ENCODE measurements at regions not wholly inside any gene's neighbourhood (a gene's known extent, or its start where the extent isn't known, plus 50 kb on each side); places are given as distances from the start of the nearest gene placed in this dataset.
"Not testable (repeated sequence)": the region's sequence is repeated elsewhere in the genome, so short reads cannot be mapped to it uniquely, and the experiment has no call there.

DNA sequence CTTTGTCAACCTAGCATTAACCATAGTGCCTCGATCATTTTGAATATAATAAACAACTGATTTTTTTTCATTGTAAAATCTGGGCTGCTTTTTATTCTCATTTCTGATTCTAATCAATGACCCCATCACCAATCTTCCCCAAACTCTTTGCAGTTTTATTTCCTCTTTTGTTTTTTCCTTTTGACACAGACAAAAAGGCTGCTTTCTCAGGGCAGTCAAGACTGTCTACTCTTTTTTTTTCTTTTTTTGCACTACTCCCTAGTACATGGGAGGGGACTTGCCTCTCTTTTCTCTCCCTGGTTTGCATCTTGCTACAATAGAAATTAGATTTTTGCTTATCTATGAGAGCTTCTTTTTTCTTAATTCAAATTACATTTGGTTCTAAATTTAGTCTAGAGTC, 987.9 kb downstream of the ADGRL2 start:
- Mint-ChIP-seq H3K27ac (no peak overlapping the region), H3K4me1 (no peaks in the 10 kb centered on the region), H3K4me3 (no peak overlapping the region), H3K9me3 (ENCODE audit: low read depth) (peaks cover 4% of the 10 kb centered on the region), H3K27me3 (no peaks in the 10 kb centered on the region), H3K36me3 (no peaks in the 10 kb centered on the region)
- ATAC-seq (no peak), DNase-seq (no peak)
- CTCF ChIA-PET = no interaction called here

GRCh38 chr1:82788038-82788437, 987.3 kb downstream of the ADGRL2 start:
- Mint-ChIP-seq H3K36me3 (no peaks in the 10 kb centered on the region), H3K27ac (no peak overlapping the region), H3K27me3 (no peaks in the 10 kb centered on the region), H3K4me3 (no peak overlapping the region), H3K4me1 (no peaks in the 10 kb centered on the region), H3K9me3 (ENCODE audit: low read depth) (peaks cover 4% of the 10 kb centered on the region)
- no peak for DNase-seq
- CTCF ChIA-PET = no interaction called here
- no peak for ATAC-seq

- Mint-ChIP-seq H3K27me3 (no peaks in the 10 kb centered on the region), H3K4me3 (no peak overlapping the region), H3K9me3 (ENCODE audit: low read depth) (peaks cover 4% of the 10 kb centered on the region), H3K4me1 (no peaks in the 10 kb centered on the region), H3K36me3 (no peaks in the 10 kb centered on the region), H3K27ac (no peak overlapping the region)
- CTCF ChIA-PET = no interaction called here
- ATAC-seq = no peak
- DNase-seq = no peak
These were observed 986.1 kb downstream of the ADGRL2 start for GRCh38 chr1:82786883-82787282.

GRCh38 chr1:82785268-82785790, 984.6 kb downstream of the ADGRL2 start:
- CTCF ChIA-PET = no interaction called here
- no peaks in the 10 kb centered on the region for H3K36me3 Mint-ChIP-seq
- DNase-seq (no peak), ATAC-seq (no peak)
- H3K4me3 Mint-ChIP-seq = no peak overlapping the region
- no peaks in the 10 kb centered on the region for H3K4me1 Mint-ChIP-seq
- no peak overlapping the region for H3K27ac Mint-ChIP-seq
- H3K9me3 Mint-ChIP-seq (ENCODE audit: low read depth) = no peaks in the 10 kb centered on the region
- no peaks in the 10 kb centered on the region for H3K27me3 Mint-ChIP-seq

- no peak overlapping the region for H3K4me3 Mint-ChIP-seq
- H3K9me3 Mint-ChIP-seq (ENCODE audit: low read depth) = no peaks in the 10 kb centered on the region
- DNase-seq (no peak), ATAC-seq (no peak)
- no peaks in the 10 kb centered on the region for H3K4me1 Mint-ChIP-seq
- no peaks in the 10 kb centered on the region for H3K36me3 Mint-ChIP-seq
- H3K27ac Mint-ChIP-seq = no peak overlapping the region
- H3K27me3 Mint-ChIP-seq = no peaks in the 10 kb centered on the region
- CTCF ChIA-PET = no interaction called here
These were observed 982.3 kb downstream of the ADGRL2 start for GRCh38 chr1:82783044-82783443.

GRCh38 chr1:82782599-82782998, 981.9 kb downstream of the ADGRL2 start:
- no peak for ATAC-seq
- Mint-ChIP-seq H3K27me3 (no peaks in the 10 kb centered on the region), H3K4me3 (no peak overlapping the region), H3K36me3 (no peaks in the 10 kb centered on the region), H3K9me3 (ENCODE audit: low read depth) (no peaks in the 10 kb centered on the region), H3K27ac (no peak overlapping the region), H3K4me1 (no peaks in the 10 kb centered on the region)
- no peak for DNase-seq
- CTCF ChIA-PET = no interaction called here

DNA sequence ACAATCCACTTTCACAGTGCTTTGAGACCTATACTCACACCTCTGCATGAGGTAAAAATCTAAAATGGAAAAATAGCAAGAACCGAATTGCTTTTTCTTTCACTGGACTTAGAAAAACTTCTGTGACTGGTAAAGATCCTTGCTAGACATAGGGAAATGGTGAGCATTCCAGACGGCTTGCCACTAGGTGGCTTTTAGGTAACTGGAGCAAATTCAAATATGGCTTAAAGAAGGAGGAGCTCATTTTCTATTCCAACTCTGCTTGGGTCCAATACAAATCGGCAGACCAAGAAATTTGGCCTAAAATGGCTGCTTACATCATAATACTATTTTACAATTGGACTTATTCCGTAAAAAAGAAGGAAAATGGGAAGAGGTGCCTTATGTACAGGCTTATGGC, 977.9 kb downstream of the ADGRL2 start:
- Mint-ChIP-seq H3K36me3 (no peaks in the 10 kb centered on the region), H3K27ac (no peak overlapping the region), H3K27me3 (no peaks in the 10 kb centered on the region), H3K4me3 (no peak overlapping the region), H3K4me1 (no peaks in the 10 kb centered on the region), H3K9me3 (ENCODE audit: low read depth) (peaks cover 4% of the 10 kb centered on the region)
- no peak for DNase-seq
- CTCF ChIA-PET = no interaction called here
- no peak for ATAC-seq

- no peak overlapping the region for H3K4me3 Mint-ChIP-seq
- DNase-seq = no peak
- H3K27me3 Mint-ChIP-seq = no peaks in the 10 kb centered on the region
- no peaks in the 10 kb centered on the region for H3K4me1 Mint-ChIP-seq
- no peak for ATAC-seq
- H3K27ac Mint-ChIP-seq = no peak overlapping the region
- H3K9me3 Mint-ChIP-seq (ENCODE audit: low read depth) = peaks cover 4% of the 10 kb centered on the region
- H3K36me3 Mint-ChIP-seq = no peaks in the 10 kb centered on the region
- CTCF ChIA-PET = no interaction called here
These were observed 976.5 kb downstream of the ADGRL2 start for GRCh38 chr1:82777240-82777639.

GRCh38 chr1:82776730-82777129, 976.0 kb downstream of the ADGRL2 start:
- CTCF ChIA-PET; H3K27ac Mint-ChIP-seq; H3K4me1 Mint-ChIP-seq; ATAC-seq; H3K4me3 Mint-ChIP-seq; DNase-seq; H3K36me3 Mint-ChIP-seq; H3K9me3 Mint-ChIP-seq (ENCODE audit: low read depth); H3K27me3 Mint-ChIP-seq: not testable (repeated sequence)

GRCh38 chr1:82775406-82776000, 974.8 kb downstream of the ADGRL2 start:
- Mint-ChIP-seq H3K9me3 (ENCODE audit: low read depth) (peaks cover 4% of the 10 kb centered on the region), H3K27ac (no peak overlapping the region), H3K4me1 (no peaks in the 10 kb centered on the region)

DNA sequence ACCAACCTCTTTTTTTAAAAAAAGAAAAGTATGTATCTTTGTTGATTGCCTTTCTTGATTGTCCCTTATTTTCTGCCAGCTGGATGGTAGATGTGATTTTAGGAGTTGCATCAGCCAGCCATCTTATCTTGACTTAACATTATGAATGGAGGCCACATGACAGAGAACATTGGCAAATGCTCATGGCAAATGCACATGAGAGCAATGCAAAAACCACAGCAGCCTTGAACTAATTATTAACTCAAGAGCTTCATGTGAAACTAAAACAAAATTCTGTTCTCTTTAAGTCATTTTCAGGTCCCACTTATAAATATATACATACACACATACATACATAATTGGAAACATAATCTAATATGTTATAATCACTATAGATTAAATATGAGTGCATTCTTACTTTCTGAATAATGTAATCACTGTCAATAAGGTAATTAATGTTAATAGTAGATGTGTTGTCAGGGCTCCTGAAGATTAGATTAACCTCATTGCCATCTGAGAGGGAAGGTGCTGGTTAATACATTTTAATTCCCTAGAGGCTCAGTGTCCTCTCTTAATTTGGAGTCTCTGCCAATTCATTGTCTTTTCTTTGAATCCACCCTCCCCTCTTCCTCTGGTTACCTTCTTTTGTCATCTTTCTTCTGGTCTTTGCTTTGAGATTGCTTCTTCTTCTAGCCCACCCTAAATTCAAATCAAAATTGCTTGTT, 962.2 kb downstream of the ADGRL2 start:
- Mint-ChIP-seq H3K36me3 (no peaks in the 10 kb centered on the region), H3K9me3 (ENCODE audit: low read depth) (peaks cover 9% of the 10 kb centered on the region), H3K27me3 (no peaks in the 10 kb centered on the region), H3K4me3 (no peak overlapping the region), H3K4me1 (no peaks in the 10 kb centered on the region), H3K27ac (no peak overlapping the region)
- CTCF ChIA-PET = no interaction called here
- DNase-seq = no peak
- ATAC-seq = no peak

More at GRCh38 chr1:82775406-82776000, 974.8 kb downstream of the ADGRL2 start:
- no peak for DNase-seq
- Mint-ChIP-seq H3K36me3 (no peaks in the 10 kb centered on the region), H3K4me3 (no peak overlapping the region), H3K27me3 (no peaks in the 10 kb centered on the region)
- CTCF ChIA-PET = no interaction called here
- ATAC-seq = no peak

DNA sequence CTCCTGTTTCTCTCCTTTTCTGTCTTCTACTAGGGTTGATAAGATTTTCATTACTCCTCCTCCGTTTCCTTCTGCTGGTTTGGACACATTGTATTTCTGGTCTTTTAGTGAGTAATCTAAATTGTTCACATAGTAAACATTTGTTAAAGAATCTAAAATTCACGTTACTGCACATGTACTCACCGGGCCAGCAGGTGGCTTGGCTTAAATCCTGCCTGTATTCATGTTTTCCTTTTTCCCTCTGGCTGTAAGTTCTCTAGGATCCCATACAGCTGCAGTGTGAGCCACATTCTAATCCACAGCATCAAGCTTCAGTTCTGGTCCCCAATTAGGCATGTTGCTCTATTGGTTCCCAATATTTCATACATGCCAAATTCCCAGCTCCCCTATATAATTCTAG, 958.3 kb downstream of the ADGRL2 start:
- no peak for ATAC-seq
- Mint-ChIP-seq H3K4me3 (no peak overlapping the region), H3K4me1 (no peaks in the 10 kb centered on the region), H3K9me3 (ENCODE audit: low read depth) (peaks cover 11% of the 10 kb centered on the region), H3K36me3 (no peaks in the 10 kb centered on the region), H3K27ac (no peak overlapping the region), H3K27me3 (no peaks in the 10 kb centered on the region)
- CTCF ChIA-PET = interaction anchor here (0.7 kb wide), 1 partner anchor 9 kb away, joined by 3 read pairs; no protein-coding TSS in a partner anchor
- DNase-seq = no peak

DNA sequence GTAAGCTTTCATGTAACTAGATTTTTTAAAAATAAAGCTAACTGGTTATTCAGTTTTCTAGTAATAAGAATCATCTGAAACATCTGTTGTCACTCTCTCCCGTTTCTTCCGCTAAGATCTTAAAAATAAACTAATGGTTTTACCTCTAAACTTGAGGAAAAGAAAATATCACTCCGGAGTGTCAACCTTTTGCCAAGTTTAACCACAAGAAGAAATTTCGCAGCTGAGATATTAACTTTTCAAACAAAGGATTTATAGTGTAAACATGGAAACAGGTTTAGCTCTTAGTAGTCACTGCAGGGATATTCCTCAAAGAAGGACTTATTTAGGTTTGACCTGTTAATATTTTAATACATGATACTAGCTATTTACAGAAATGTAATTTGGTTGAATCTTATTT, 954.9 kb downstream of the ADGRL2 start:
- Mint-ChIP-seq H3K4me1 (no peaks in the 10 kb centered on the region), H3K4me3 (no peak overlapping the region), H3K27me3 (no peaks in the 10 kb centered on the region), H3K27ac (no peak overlapping the region), H3K9me3 (ENCODE audit: low read depth) (peaks cover 12% of the 10 kb centered on the region), H3K36me3 (no peaks in the 10 kb centered on the region)
- ATAC-seq (no peak), DNase-seq (no peak)
- CTCF ChIA-PET = no interaction called here

- H3K4me3 Mint-ChIP-seq = no peak overlapping the region
- H3K9me3 Mint-ChIP-seq (ENCODE audit: low read depth) = peaks cover 12% of the 10 kb centered on the region
- no peaks in the 10 kb centered on the region for H3K4me1 Mint-ChIP-seq
- CTCF ChIA-PET = no interaction called here
- no peak overlapping the region for H3K27ac Mint-ChIP-seq
- DNase-seq = no peak
- H3K27me3 Mint-ChIP-seq = no peaks in the 10 kb centered on the region
- ATAC-seq = no peak
- H3K36me3 Mint-ChIP-seq = no peaks in the 10 kb centered on the region
These were observed 954.5 kb downstream of the ADGRL2 start for GRCh38 chr1:82755191-82755590.

Data from activated CD8-positive, alpha-beta memory T cell treated with anti-CD3 and anti-CD28 coated beads, Interleukin-2, amount 10 ng/mL, durations not matched to agents 7 days and 5 days (primary cell).